Esophagus muscularis mucosa (tissue), 4 donors: ENCODE measurements at regions not wholly inside any gene's neighbourhood (a gene's known extent, or its start where the extent isn't known, plus 50 kb on each side); places are given as distances from the start of the nearest gene placed in this dataset.

Experiments used
- CTCF ChIP-seq, 3 experiments: fragments of 200-600 bp in 2 of 3; fragments of 450-650 bp in 1 of 3; sonication (generic) in 2 of 3; IDR thresholded peaks; one replicate each; pipeline ENCODE4 v1.5.1; 2017 to 2019; ENCODE audit warnings: antibody characterized with exemption in 3 of 3, mild to moderate bottlenecking in 2 of 3, moderate library complexity in 1 of 3
- EP300 ChIP-seq: sonication (generic); formaldehyde crosslinking; IDR thresholded peaks from one replicate; pipeline ENCODE4 v1.6.1; 2017; ENCODE audit warnings: antibody characterized with exemption
- POLR2A ChIP-seq: fragments of 450-650 bp; IDR thresholded peaks from one replicate; pipeline ENCODE4 v1.6.1; 2017; ENCODE audit warnings: antibody characterized with exemption, moderate library complexity, mild to moderate bottlenecking, low read depth
- POLR2AphosphoS5 ChIP-seq, 2 donors: sonication (generic); formaldehyde crosslinking; IDR thresholded peaks; one replicate each; pipeline ENCODE4 v1.6.1; 2017; ENCODE audit warnings: antibody characterized with exemption in 2 of 2

GRCh38 chr18:59814891-59815290 lies 84.9 kb upstream of the PMAIP1 start:
- TF ChIP-seq CTCF (IDR thresholded peaks at IDR 0.05) (no peak), EP300 (no peak), POLR2AphosphoS5 (IDR thresholded peaks at IDR 0.05) (no peak), POLR2A (no peak)
